Body of pancreas (tissue), 4 donors: ENCODE measurements at regions not wholly inside any gene's neighbourhood (a gene's known extent, or its start where the extent isn't known, plus 50 kb on each side); places are given as distances from the start of the nearest gene placed in this dataset. TPM values are rescaled to one million over a fixed set of nuclear protein-coding genes. Genes with fewer than 3 reads are reported as not detected.

ENCODE experiments used
- ATAC-seq: fragments of 150-250 bp; one replicate; pipeline ENCODE4 v1.9.1; 2016
- DNase-seq, 4 donors: peaks; one replicate each; pipeline ENCODE4 v3.0.0-alpha.2; 2019
- H3K27ac ChIP-seq, 4 donors: fragments of 200-600 bp; sonication (generic); 1 replicate in 3 of 4; 2 replicates in 1 of 4; pipeline versions ENCODE4 v1.5.1 to v1.6.1; 2016 to 2019; ENCODE audit warnings: mild to moderate bottlenecking in 1 of 4, mixed read lengths in 1 of 4, moderate library complexity in 1 of 4
- H3K27me3 ChIP-seq, 2 donors: fragments of 200-600 bp; sonication (generic); one replicate each; pipeline ENCODE4 v1.6.0; 2016; ENCODE audit warnings: mild to moderate bottlenecking in 1 of 2
- H3K36me3 ChIP-seq, 2 donors: fragments of 200-600 bp; sonication (generic); replicated peaks in 1 of 2; 2 replicates each; pipeline ENCODE4 v1.5.1; 2016; ENCODE audit warnings: low read depth in 2 of 2; ENCODE audit not compliant: insufficient read depth in 1 of 2
- H3K4me1 ChIP-seq: fragments of 200-600 bp; sonication (generic); one replicate; pipeline ENCODE4 v1.6.0; 2016
- H3K4me3 ChIP-seq, 2 donors: fragments of 200-600 bp; sonication (generic); 1 replicate in 1 of 2; 2 replicates in 1 of 2; pipeline ENCODE4 v1.5.1; 2016 to 2019
- H3K9me3 ChIP-seq, 3 donors: fragments of 200-600 bp; sonication (generic); 1 replicate in 2 of 3; 2 replicates in 1 of 3; pipeline ENCODE4 v1.5.1; 2016
- POLR2A ChIP-seq, 3 donors: fragments of 450-650 bp; IDR thresholded peaks; one replicate each; pipeline ENCODE4 v1.6.1; 2016; ENCODE audit warnings: antibody characterized with exemption in 3 of 3, mild to moderate bottlenecking in 2 of 3
- WGBS, 2 donors: methylation state at CpG; one replicate each; pipeline ENCODE4 v1.1.5; 2017; 5-methylcytosine and 5-hydroxymethylcytosine counted together
- intact Hi-C: fragments of 100-400 bp; cut with DNase I; formaldehyde crosslinking; loops from one replicate; pipeline ENCODE4 v1.15.1; 2023
- small RNA-seq: library from RNA; depleted of rRNA; stranded (forward); fragments of <200 nt; gene quantifications from one replicate; pipeline ENCODE3, GENCODE V24; 2016
- TF ChIP-seq, protein P1 (sequence below), 7 experiments: fragments of 450-650 bp in 4 of 7; fragments of 200-600 bp in 3 of 7; sonication (generic) in 3 of 7; IDR thresholded peaks; one replicate each; pipeline ENCODE4 v1.5.1; 2016 to 2019; ENCODE audit warnings: antibody characterized with exemption in 7 of 7

DNA sequence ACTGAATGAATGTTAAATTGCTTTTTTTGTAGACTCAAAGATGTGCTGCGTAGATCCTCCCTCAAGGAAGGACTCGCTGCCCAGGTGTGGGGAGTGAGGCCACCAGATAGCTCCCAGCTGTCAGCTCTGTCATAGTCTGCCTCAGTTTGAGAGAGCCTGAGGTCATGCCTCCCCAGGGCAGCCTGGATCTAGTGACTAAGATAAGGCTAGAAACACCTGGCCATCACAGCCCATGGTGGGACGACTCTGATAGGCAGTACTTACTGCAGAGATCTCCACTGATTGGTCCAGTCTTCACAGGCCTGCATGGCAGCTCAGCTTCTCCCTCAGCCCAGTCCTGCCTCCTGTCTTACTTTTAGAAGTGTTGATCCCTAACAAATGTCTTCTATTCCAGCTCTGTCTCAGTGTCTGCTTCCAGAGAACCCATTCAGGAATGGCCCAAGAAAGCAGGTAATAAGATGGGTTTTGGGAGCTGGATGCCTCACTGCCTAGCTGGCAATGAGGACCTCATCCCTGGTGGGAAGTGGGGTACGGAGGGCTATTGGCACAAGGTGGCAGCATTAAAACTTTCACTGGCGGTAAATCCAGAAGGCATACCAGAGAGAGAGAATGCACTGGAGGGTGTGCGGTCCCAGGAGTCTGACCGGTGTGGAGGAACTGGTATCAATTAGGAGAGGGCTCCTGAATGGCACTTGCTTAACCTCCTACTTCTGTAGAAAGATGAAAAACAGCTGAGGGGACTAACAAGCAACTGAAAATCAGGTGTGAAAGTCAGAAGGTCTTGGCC is 55.3 kb upstream of the GPR37L1 start:
- no peaks in the 10 kb centered on the region for H3K9me3 ChIP-seq
- 82 to 89% methylated on average over 6 to 7 of the region's 7 CpGs for WGBS, 2 donors
- ATAC-seq, result no peak
- no peaks in the 10 kb centered on the region for H3K27me3 ChIP-seq
- DNase-seq, result no peak
- no peak overlapping the region for H3K4me3 ChIP-seq
- intact Hi-C loops, result no loop called here
- peaks cover 23% of the 10 kb centered on the region for H3K4me1 ChIP-seq
- TF ChIP-seq, protein P1, sequence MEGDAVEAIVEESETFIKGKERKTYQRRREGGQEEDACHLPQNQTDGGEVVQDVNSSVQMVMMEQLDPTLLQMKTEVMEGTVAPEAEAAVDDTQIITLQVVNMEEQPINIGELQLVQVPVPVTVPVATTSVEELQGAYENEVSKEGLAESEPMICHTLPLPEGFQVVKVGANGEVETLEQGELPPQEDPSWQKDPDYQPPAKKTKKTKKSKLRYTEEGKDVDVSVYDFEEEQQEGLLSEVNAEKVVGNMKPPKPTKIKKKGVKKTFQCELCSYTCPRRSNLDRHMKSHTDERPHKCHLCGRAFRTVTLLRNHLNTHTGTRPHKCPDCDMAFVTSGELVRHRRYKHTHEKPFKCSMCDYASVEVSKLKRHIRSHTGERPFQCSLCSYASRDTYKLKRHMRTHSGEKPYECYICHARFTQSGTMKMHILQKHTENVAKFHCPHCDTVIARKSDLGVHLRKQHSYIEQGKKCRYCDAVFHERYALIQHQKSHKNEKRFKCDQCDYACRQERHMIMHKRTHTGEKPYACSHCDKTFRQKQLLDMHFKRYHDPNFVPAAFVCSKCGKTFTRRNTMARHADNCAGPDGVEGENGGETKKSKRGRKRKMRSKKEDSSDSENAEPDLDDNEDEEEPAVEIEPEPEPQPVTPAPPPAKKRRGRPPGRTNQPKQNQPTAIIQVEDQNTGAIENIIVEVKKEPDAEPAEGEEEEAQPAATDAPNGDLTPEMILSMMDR (IDR thresholded peaks at IDR 0.05), result no peak
- no peak for TF ChIP-seq POLR2A (IDR thresholded peaks at IDR 0.05)
- H3K27ac ChIP-seq, result no peak overlapping the region
- H3K36me3 ChIP-seq, result no peaks in the 10 kb centered on the region

DNA sequence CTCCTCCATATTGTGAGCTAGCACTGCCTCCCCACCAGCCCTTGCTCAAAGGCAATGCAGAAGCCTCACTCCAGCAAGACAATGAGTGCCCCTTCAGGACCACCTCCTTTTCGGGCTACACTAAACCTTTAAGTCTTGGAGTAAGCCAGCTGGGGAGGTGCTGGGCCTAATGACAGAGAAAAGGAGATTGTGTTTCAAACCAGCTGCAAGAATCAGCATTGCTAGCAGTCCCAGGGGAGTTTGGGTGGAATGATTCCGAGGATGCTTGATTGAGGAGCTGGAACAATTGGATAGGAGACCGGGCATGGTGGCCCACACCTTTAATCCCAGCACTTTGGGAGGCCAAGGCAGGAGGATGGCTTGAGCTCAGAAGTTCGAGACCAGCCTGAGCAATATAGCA is 54.1 kb upstream of the GPR37L1 start:
- TF ChIP-seq POLR2A (IDR thresholded peaks at IDR 0.05), result no peak
- TF ChIP-seq, protein P1 (IDR thresholded peaks at IDR 0.05), result no peak
- Histone ChIP-seq H3K4me3 (no peak overlapping the region), H3K27ac (no peak overlapping the region), H3K9me3 (no peaks in the 10 kb centered on the region), H3K27me3 (no peaks in the 10 kb centered on the region), H3K4me1 (peaks cover 28% of the 10 kb centered on the region), H3K36me3 (no peaks in the 10 kb centered on the region)
- WGBS, 2 donors, result 86 to 93% methylated on average over 4 of the region's 4 CpGs
- DNase-seq, result no peak
- intact Hi-C loops, result no loop called here
- no peak for ATAC-seq

- peak overlapping the region in 3 of 4 donors; percentile 1 to 39 (median 16) for H3K27ac ChIP-seq
Observed at GRCh38 chr1:202069662-202070061, 53.1 kb upstream of the GPR37L1 start.

GRCh38 chr1:202072211-202072765 is 50.4 kb upstream of the GPR37L1 start:
- Histone ChIP-seq H3K27ac (peak overlapping the region in 3 of 4 donors; percentile 27 to 38 (median 36)), H3K36me3 (no peaks in the 10 kb centered on the region), H3K4me1 (peaks cover 52% of the 10 kb centered on the region), H3K27me3 (no peaks in the 10 kb centered on the region), H3K4me3 (no peak overlapping the region), H3K9me3 (no peaks in the 10 kb centered on the region)
- WGBS, 2 donors, result 29 to 32% methylated on average over 8 of the region's 8 CpGs
- TF ChIP-seq POLR2A (IDR thresholded peaks at IDR 0.05), result no peak
- TF ChIP-seq, protein P1 (IDR thresholded peaks at IDR 0.05), result no peak
- ATAC-seq (peak; percentile 30), DNase-seq (peak; percentile 35 to 63 (median 46))
- intact Hi-C loops, result no loop called here

More at GRCh38 chr1:202069662-202070061, 53.1 kb upstream of the GPR37L1 start:
- Histone ChIP-seq H3K36me3 (no peaks in the 10 kb centered on the region), H3K9me3 (no peaks in the 10 kb centered on the region), H3K27me3 (no peaks in the 10 kb centered on the region), H3K4me3 (no peak overlapping the region), H3K4me1 (peaks cover 30% of the 10 kb centered on the region)
- TF ChIP-seq, protein P1 (IDR thresholded peaks at IDR 0.05), result no peak
- no peak for TF ChIP-seq POLR2A (IDR thresholded peaks at IDR 0.05)
- 38 to 65% methylated on average over 4 of the region's 4 CpGs for WGBS, 2 donors
- intact Hi-C loops, result no loop called here
- DNase-seq (peak; percentile 56 to 77 (median 65)), ATAC-seq (peak; percentile 82)

Small RNA genes in the stretch of these regions (small RNA-seq; reads per million reads assigned to genes)
- not detected for gene RF00019
